ENCODE measurements at regions not wholly inside any gene's neighbourhood (a gene's known extent, or its start where the extent isn't known, plus 50 kb on each side); places are given as distances from the start of the nearest gene placed in this dataset.

GRCh38 chr6:148086843-148087242 lies 255.8 kb upstream of the SASH1 start:
- H3K56ac ChIP-seq (replicated peaks; ENCODE audit: insufficient read length, low read depth, low read length): no peak overlapping the region
- no peak overlapping the region for H2BK15ac ChIP-seq (ENCODE audit: low read length)
- H2BK5ac ChIP-seq (ENCODE audit: low read depth, low read length): no peak overlapping the region
- H3K79me2 ChIP-seq (ENCODE audit: control insufficient read depth in 1 of 2, insufficient read depth in 2 of 2, low read length in 2 of 2): no peaks in the 10 kb centered on the region
- no peaks in the 10 kb centered on the region for H3K79me1 ChIP-seq (ENCODE audit: low read depth, low read length)
- DNase-seq (ENCODE audit: low read depth in 1 of 2, low spot score in 2 of 2) (no peak), FAIRE-seq (no peak)
- H2BK120ac ChIP-seq (replicated peaks; ENCODE audit: low read depth, low read length): no peak overlapping the region
- ChIA-PET CTCF (ENCODE audit: partially characterized antibody) (interaction anchor here (0.6 to 1.2 kb wide), 3 partner anchors 9 to 308 kb away, joined by 3 read pairs; no protein-coding TSS in a partner anchor), POLR2A (ENCODE audit: partially characterized antibody) (no interaction called here)
- peaks cover 0 to 4% (median 0%) of the 10 kb centered on the region in 4 experiments; a peak in 1 of 7 replicates for H3K4me1 ChIP-seq (replicated peaks in 1 of 4; ENCODE audit: control insufficient read depth in 3 of 4, insufficient read depth in 4 of 4, low read length in 3 of 4)
- no peak overlapping the region for H3K4me2 ChIP-seq (ENCODE audit: insufficient read depth in 1 of 2, low read depth in 2 of 2, low read length in 2 of 2)
- no peaks in the 10 kb centered on the region for H3K9me3 ChIP-seq (ENCODE audit: insufficient read depth in 2 of 2, low read depth in 1 of 2, low read length in 1 of 2)
- H4K5ac ChIP-seq (ENCODE audit: insufficient read length, low read depth, low read length): no peak overlapping the region
- no peaks in the 10 kb centered on the region for H3K27me3 ChIP-seq (replicated peaks in 1 of 4; ENCODE audit: control insufficient read depth in 3 of 4, extremely low read depth in 1 of 4, insufficient read depth in 3 of 4, low read length in 3 of 4)
- H4K91ac ChIP-seq (replicated peaks; ENCODE audit: insufficient read length, low read length): no peak overlapping the region
- no peaks in the 10 kb centered on the region for H3K36me3 ChIP-seq (ENCODE audit: control insufficient read depth in 2 of 4, insufficient read depth in 4 of 4, low read length in 3 of 4)
- no peak overlapping the region for H4K8ac ChIP-seq (ENCODE audit: extremely low read depth, insufficient read depth, low read length)
- no peak overlapping the region for H3K23ac ChIP-seq (ENCODE audit: insufficient read length)
- H4K20me1 ChIP-seq (replicated peaks in 1 of 2; ENCODE audit: control insufficient read depth in 1 of 2, insufficient read depth in 2 of 2, low read length in 2 of 2): no peaks in the 10 kb centered on the region
- no peak overlapping the region for H2BK12ac ChIP-seq (ENCODE audit: low read depth, low read length)
- WGBS, 2 experiments (ENCODE audit: extremely low coverage in 1 of 2, insufficient coverage in 1 of 2, insufficient read length in 1 of 2, insufficient replicate concordance in 2 of 2, low coverage in 1 of 2, low lambda C conversion rate in 2 of 2, missing lambda C conversion rate in 1 of 2): 87% methylated on average over 3 of the region's 3 CpGs; no CpG with 5 or more reads in 1 of the 2 experiments
- no peak overlapping the region for H2AFZ ChIP-seq (ENCODE audit: low read length)
- H3K14ac ChIP-seq (ENCODE audit: insufficient read length): no peak overlapping the region
- H3K27ac ChIP-seq (ENCODE audit: low read depth, low read length): no peak overlapping the region
- no peak overlapping the region for H3K4ac ChIP-seq (replicated peaks; ENCODE audit: insufficient read length, low read depth, low read length)
- H3K9ac ChIP-seq (replicated peaks in 1 of 4; ENCODE audit: extremely low read depth in 1 of 4, low read depth in 3 of 4, low read length in 3 of 4): no peak overlapping the region
- no peak overlapping the region for H3K18ac ChIP-seq (ENCODE audit: extremely low read depth, low read length)
- no peak overlapping the region for H3K4me3 ChIP-seq (ENCODE audit: extremely low read depth in 1 of 4, insufficient read depth in 2 of 4, low read depth in 3 of 4, low read length in 4 of 4)
- no peak overlapping the region for H2AK5ac ChIP-seq (ENCODE audit: low read depth, low read length)
- peaks cover 2% of the 10 kb centered on the region; the same call in 1 of the 2 replicates for H3K23me2 ChIP-seq (ENCODE audit: low read depth, low read length)
- no peak overlapping the region for H2BK20ac ChIP-seq (ENCODE audit: low read length)
- TF ChIP-seq BACH1 (IDR thresholded peaks at IDR 0.05; ENCODE audit: low read length) (no peak), POLR2AphosphoS5 (IDR thresholded peaks at IDR 0.05; ENCODE audit: low read depth, low read length) (no peak), EGR1 (IDR thresholded peaks at IDR 0.05; ENCODE audit: borderline replicate concordance, low read depth, low read length) (no peak), SP2 (IDR thresholded peaks at IDR 0.05; ENCODE audit: low read length) (no peak), BCL11A (IDR thresholded peaks at IDR 0.05; ENCODE audit: low read depth in 2 of 2, low read length in 2 of 2) (no peak), TCF12 (IDR thresholded peaks at IDR 0.05; ENCODE audit: low read depth, low read length) (no peak)

All from H1 (cell line).